ENCODE measurements at regions not wholly inside any gene's neighbourhood (a gene's known extent, or its start where the extent isn't known, plus 50 kb on each side); places are given as distances from the start of the nearest gene placed in this dataset.

DNA sequence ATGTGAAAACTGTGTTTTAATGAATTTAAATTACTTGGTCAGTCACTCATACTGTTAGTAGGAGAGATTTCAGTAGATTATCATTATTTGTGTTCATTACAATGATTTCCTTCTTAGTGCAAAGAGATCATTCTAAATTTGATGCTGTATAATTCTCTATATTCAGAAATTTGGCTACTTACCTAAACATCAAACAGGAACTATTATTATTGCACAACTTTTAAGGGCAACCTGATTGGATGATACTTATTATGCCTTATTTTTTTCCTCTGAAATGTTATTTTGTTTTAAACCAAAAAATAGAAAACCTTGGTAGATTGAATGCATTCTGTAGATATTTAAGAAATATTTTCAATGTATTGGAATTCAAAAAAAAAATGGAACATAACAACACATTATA lies 436.4 kb upstream of the PCDH15 start:
- Histone ChIP-seq H3K9me3 (ENCODE audit: control insufficient read depth, insufficient read depth, low read length) (no peaks in the 10 kb centered on the region), H3K36me3 (ENCODE audit: control insufficient read depth, insufficient read depth, low read length) (no peaks in the 10 kb centered on the region), H3K27ac (ENCODE audit: low read length) (no peak overlapping the region), H3K4me3 (ENCODE audit: low read length) (no peak overlapping the region), H3K27me3 (ENCODE audit: control insufficient read depth, insufficient read depth, low read length) (no peaks in the 10 kb centered on the region), H3K4me1 (ENCODE audit: control insufficient read depth, insufficient read depth, low read length) (no peaks in the 10 kb centered on the region)
- DNase-seq (ENCODE audit: low read depth, low spot score) = no peak

DNA sequence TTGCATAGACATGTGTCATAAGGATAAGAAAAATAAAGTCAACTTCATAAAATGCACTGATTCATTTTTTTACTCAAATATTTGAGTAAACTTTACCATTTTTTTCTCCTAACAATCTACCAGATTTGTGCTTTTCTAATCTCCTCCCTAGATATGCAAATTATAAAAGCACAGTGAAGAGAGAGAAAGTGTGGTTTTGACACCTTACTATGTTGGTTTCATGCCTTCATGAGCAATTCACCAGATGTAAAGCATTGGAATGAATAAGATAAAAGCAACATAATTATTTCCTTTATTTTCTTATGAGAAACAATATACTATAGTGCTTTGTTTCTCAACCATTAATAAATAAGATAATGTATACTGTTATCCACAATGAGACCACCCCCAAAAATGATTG lies 432.5 kb upstream of the PCDH15 start:
- no peaks in the 10 kb centered on the region for H3K36me3 ChIP-seq (ENCODE audit: control insufficient read depth, insufficient read depth, low read length)
- no peak for DNase-seq (ENCODE audit: low read depth, low spot score)
- H3K27ac ChIP-seq (ENCODE audit: low read length) = no peak overlapping the region
- no peaks in the 10 kb centered on the region for H3K27me3 ChIP-seq (ENCODE audit: control insufficient read depth, insufficient read depth, low read length)
- H3K4me1 ChIP-seq (ENCODE audit: control insufficient read depth, insufficient read depth, low read length) = no peaks in the 10 kb centered on the region
- no peak overlapping the region for H3K4me3 ChIP-seq (ENCODE audit: low read length)
- H3K9me3 ChIP-seq (ENCODE audit: control insufficient read depth, insufficient read depth, low read length) = no peaks in the 10 kb centered on the region

DNA sequence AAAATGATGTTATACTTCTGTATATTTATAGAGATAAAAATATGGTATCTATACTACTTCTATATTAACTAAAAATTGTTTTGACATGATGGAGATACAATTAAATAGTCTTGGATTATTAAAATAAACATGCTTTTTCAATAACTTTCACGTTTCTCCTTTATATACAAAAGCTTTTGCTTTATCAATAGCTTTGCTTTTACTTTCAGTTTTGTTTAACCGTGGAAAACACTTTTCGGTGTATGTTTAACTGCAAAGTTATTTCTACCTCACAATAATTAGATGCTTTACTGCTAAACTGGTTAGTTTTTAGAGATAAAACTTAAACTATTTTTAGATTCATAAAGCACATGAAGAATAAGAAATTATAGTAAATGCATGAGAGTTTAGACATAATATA lies 432.1 kb upstream of the PCDH15 start:
- DNase-seq (ENCODE audit: low read depth, low spot score) = no peak
- H3K9me3 ChIP-seq (ENCODE audit: control insufficient read depth, insufficient read depth, low read length) = no peaks in the 10 kb centered on the region
- H3K4me1 ChIP-seq (ENCODE audit: control insufficient read depth, insufficient read depth, low read length) = no peaks in the 10 kb centered on the region
- no peak overlapping the region for H3K27ac ChIP-seq (ENCODE audit: low read length)
- WGBS (ENCODE audit: insufficient coverage, insufficient read length) = no CpG with 5 or more reads among the region's 3 CpGs
- H3K27me3 ChIP-seq (ENCODE audit: control insufficient read depth, insufficient read depth, low read length) = no peaks in the 10 kb centered on the region
- no peaks in the 10 kb centered on the region for H3K36me3 ChIP-seq (ENCODE audit: control insufficient read depth, insufficient read depth, low read length)
- H3K4me3 ChIP-seq (ENCODE audit: low read length) = no peak overlapping the region

DNA sequence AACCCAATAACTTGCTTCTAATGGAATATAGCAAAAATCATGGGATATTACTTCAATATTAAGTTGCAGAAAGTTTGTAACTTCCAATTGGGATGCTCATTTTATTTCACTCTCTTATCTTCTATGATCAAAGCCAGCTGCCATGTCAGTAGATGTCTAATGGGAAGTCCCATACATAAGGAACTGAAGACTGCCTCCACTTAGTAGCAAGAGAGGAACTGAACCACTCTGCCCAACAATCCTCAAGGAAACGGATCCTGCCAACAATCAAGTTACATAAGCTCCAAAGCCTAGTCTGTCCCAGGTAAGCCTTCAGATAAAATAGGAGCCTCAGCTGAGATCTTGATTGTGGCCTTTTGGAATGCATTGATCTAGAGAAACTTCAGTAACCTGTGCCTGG lies 431.5 kb upstream of the PCDH15 start:
- WGBS (ENCODE audit: insufficient coverage, insufficient read length) = no CpG with 5 or more reads among the region's 1 CpG
- no peaks in the 10 kb centered on the region for H3K36me3 ChIP-seq (ENCODE audit: control insufficient read depth, insufficient read depth, low read length)
- no peak overlapping the region for H3K27ac ChIP-seq (ENCODE audit: low read length)
- H3K27me3 ChIP-seq (ENCODE audit: control insufficient read depth, insufficient read depth, low read length) = no peaks in the 10 kb centered on the region
- no peaks in the 10 kb centered on the region for H3K9me3 ChIP-seq (ENCODE audit: control insufficient read depth, insufficient read depth, low read length)
- no peak for DNase-seq (ENCODE audit: low read depth, low spot score)
- no peaks in the 10 kb centered on the region for H3K4me1 ChIP-seq (ENCODE audit: control insufficient read depth, insufficient read depth, low read length)
- H3K4me3 ChIP-seq (ENCODE audit: low read length) = no peak overlapping the region

DNA sequence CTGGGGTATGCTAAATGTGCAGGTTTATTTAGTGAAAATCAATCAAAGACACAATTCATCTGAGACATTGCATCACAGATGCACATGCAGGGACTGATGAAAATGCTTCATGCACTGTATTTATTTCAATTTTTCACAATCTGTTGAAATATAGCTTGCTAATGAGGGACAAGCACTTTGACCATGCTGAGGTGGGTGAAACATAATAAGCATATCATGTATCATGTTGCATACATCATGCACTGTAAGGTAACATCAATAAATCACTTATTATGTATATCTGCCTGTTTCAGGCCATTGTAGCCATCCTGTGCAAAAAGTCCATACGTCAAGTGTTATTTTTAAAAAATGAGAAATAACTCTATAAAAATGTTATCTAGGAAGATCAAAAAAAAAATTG lies 426.9 kb upstream of the PCDH15 start:
- no peak for DNase-seq (ENCODE audit: low read depth, low spot score)
- no peaks in the 10 kb centered on the region for H3K9me3 ChIP-seq (ENCODE audit: control insufficient read depth, insufficient read depth, low read length)
- no peaks in the 10 kb centered on the region for H3K27me3 ChIP-seq (ENCODE audit: control insufficient read depth, insufficient read depth, low read length)
- H3K4me1 ChIP-seq (ENCODE audit: control insufficient read depth, insufficient read depth, low read length) = no peaks in the 10 kb centered on the region
- no peak overlapping the region for H3K27ac ChIP-seq (ENCODE audit: low read length)
- no peak overlapping the region for H3K4me3 ChIP-seq (ENCODE audit: low read length)
- H3K36me3 ChIP-seq (ENCODE audit: control insufficient read depth, insufficient read depth, low read length) = no peaks in the 10 kb centered on the region
- no CpG with 5 or more reads among the region's 1 CpG for WGBS (ENCODE audit: insufficient coverage, insufficient read length)

DNA sequence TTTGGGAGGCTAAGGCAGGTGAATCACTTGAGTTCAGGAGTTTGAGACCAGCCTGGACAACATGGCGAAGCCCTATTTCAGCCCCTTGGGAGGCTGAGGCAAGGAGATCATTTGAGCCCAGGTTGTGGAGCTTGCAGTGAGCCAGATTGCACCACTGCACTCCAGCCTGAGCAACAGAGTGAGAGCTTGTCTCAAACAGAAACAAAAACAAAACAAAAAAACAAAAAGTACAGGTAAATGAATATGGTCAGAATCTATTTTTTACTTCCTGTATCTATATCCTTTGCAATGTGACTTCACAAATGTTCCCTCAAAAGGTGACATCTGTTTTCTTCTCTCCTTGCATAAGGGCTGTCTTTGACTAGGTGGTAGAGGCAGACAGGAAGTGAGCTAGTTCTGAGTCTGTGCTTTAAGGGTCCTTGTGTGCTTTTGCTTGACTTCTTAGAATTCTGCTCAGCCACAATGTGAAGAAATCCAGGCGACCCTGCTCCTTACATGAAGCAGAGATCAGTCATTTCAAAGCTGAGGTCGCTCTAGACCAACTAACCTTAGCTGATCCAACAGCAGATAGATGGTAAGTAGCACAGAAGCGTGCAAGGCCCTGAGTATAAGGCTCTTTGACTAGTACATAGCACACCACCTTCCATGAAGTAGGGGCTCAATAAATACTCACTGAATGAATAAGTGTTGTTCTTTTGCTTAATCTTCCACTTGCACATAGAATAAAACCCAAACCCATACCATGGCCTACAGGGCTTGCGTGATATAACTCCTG lies 423.2 kb upstream of the PCDH15 start:
- no peak for DNase-seq (ENCODE audit: low read depth, low spot score)
- Histone ChIP-seq H3K4me1 (ENCODE audit: control insufficient read depth, insufficient read depth, low read length) (no peaks in the 10 kb centered on the region), H3K9me3 (ENCODE audit: control insufficient read depth, insufficient read depth, low read length) (no peaks in the 10 kb centered on the region), H3K36me3 (ENCODE audit: control insufficient read depth, insufficient read depth, low read length) (no peaks in the 10 kb centered on the region), H3K4me3 (ENCODE audit: low read length) (no peak overlapping the region), H3K27me3 (ENCODE audit: control insufficient read depth, insufficient read depth, low read length) (no peaks in the 10 kb centered on the region), H3K27ac (ENCODE audit: low read length) (no peak overlapping the region)
- WGBS (ENCODE audit: insufficient coverage, insufficient read length) = no CpG with 5 or more reads among the region's 5 CpGs

DNA sequence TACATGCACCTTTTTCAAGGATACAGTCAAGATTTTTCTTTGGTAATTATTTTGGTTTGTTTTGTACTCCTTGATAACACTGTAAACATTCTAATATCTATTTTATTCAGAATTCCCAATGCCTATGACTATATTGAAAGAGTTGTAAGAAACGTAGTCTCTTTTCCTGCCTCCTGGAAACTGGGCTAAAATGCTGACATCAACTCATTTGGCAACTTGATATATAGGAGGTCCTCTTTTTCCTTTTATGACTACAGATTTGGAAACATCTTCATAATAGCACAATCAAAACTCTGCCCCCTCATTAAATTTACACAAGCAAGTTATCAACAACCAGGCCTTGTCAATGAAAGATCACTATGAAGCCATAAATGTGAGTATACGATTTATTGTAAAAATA lies 422.3 kb upstream of the PCDH15 start:
- H3K4me3 ChIP-seq (ENCODE audit: low read length) = no peak overlapping the region
- no peak overlapping the region for H3K27ac ChIP-seq (ENCODE audit: low read length)
- WGBS (ENCODE audit: insufficient coverage, insufficient read length) = no CpG with 5 or more reads among the region's 2 CpGs
- H3K36me3 ChIP-seq (ENCODE audit: control insufficient read depth, insufficient read depth, low read length) = no peaks in the 10 kb centered on the region
- H3K9me3 ChIP-seq (ENCODE audit: control insufficient read depth, insufficient read depth, low read length) = no peaks in the 10 kb centered on the region
- no peak for DNase-seq (ENCODE audit: low read depth, low spot score)
- no peaks in the 10 kb centered on the region for H3K27me3 ChIP-seq (ENCODE audit: control insufficient read depth, insufficient read depth, low read length)
- no peaks in the 10 kb centered on the region for H3K4me1 ChIP-seq (ENCODE audit: control insufficient read depth, insufficient read depth, low read length)

DNA sequence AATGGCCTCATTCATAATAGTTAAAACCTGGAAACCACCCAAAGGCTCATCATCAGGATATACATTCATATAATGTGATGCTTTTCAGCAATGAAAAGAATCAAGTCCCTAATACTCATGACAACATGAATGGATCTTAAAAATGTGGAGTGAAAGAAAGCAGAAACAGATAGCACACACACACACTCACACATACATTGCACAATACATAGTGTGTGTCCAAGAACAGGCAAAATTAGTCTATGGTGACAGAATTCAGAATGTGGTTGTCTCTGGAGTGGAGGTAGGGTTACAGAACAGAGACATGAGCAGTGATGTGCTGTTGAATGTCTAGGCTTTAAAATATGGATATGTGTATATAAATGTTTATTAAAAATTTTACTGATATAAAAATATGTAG lies 419.9 kb upstream of the PCDH15 start:
- no peak overlapping the region for H3K27ac ChIP-seq (ENCODE audit: low read length)
- no peak for DNase-seq (ENCODE audit: low read depth, low spot score)

DNA sequence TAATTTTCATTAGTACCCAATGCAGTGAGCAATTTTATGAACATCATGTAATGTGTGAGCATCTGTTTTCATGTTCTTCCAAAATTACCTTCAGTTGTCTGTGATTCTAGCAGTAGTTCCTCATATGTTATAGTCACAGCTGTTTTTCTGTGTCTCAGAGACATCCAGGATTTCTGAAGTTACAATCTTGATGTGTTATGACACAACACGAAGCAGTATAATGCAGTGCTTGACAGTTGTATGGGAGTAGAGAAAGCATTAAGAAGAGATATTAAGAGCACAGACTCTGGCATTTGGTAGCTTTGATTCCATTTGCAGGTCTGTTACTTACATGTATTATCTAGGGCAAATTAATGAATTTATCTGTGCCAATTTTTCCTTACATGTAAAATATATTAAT lies 414.7 kb upstream of the PCDH15 start:
- no peak overlapping the region for H3K27ac ChIP-seq (ENCODE audit: low read length)
- WGBS (ENCODE audit: insufficient coverage, insufficient read length) = no CpG with 5 or more reads among the region's 1 CpG
- no peak overlapping the region for H3K4me3 ChIP-seq (ENCODE audit: low read length)
- no peaks in the 10 kb centered on the region for H3K4me1 ChIP-seq (ENCODE audit: control insufficient read depth, insufficient read depth, low read length)
- no peaks in the 10 kb centered on the region for H3K36me3 ChIP-seq (ENCODE audit: control insufficient read depth, insufficient read depth, low read length)
- H3K27me3 ChIP-seq (ENCODE audit: control insufficient read depth, insufficient read depth, low read length) = no peaks in the 10 kb centered on the region
- no peak for DNase-seq (ENCODE audit: low read depth, low spot score)
- no peaks in the 10 kb centered on the region for H3K9me3 ChIP-seq (ENCODE audit: control insufficient read depth, insufficient read depth, low read length)

More for the DNA sequence above, 419.9 kb upstream of the PCDH15 start:
- H3K4me3 ChIP-seq (ENCODE audit: low read length) = no peak overlapping the region
- no peaks in the 10 kb centered on the region for H3K36me3 ChIP-seq (ENCODE audit: control insufficient read depth, insufficient read depth, low read length)
- no peaks in the 10 kb centered on the region for H3K9me3 ChIP-seq (ENCODE audit: control insufficient read depth, insufficient read depth, low read length)
- H3K27me3 ChIP-seq (ENCODE audit: control insufficient read depth, insufficient read depth, low read length) = no peaks in the 10 kb centered on the region
- H3K4me1 ChIP-seq (ENCODE audit: control insufficient read depth, insufficient read depth, low read length) = no peaks in the 10 kb centered on the region

DNA sequence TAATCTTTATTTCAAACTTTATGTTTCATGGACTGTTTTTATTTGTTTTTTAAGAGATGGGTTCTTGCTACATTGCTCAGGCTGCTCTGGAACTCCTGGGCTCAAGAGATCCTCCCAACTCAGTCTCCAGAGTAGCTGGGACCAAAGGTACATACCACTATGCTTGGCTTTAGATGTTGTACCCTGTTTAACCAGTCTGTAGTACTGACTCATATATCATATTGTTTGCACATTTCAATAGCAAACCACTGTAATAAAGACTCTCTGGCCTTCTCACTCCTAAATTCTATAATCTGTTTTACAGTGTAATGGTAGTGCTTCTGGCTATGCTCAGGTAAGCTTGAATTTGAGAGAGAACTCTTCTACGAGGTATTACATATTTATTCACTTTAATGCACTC lies 413.6 kb upstream of the PCDH15 start:
- Histone ChIP-seq H3K9me3 (ENCODE audit: control insufficient read depth, insufficient read depth, low read length) (no peaks in the 10 kb centered on the region), H3K4me1 (ENCODE audit: control insufficient read depth, insufficient read depth, low read length) (no peaks in the 10 kb centered on the region), H3K4me3 (ENCODE audit: low read length) (no peak overlapping the region), H3K27me3 (ENCODE audit: control insufficient read depth, insufficient read depth, low read length) (no peaks in the 10 kb centered on the region), H3K36me3 (ENCODE audit: control insufficient read depth, insufficient read depth, low read length) (no peaks in the 10 kb centered on the region), H3K27ac (ENCODE audit: low read length) (no peak overlapping the region)
- no peak for DNase-seq (ENCODE audit: low read depth, low spot score)
- no CpG with 5 or more reads among the region's 1 CpG for WGBS (ENCODE audit: insufficient coverage, insufficient read length)

DNA sequence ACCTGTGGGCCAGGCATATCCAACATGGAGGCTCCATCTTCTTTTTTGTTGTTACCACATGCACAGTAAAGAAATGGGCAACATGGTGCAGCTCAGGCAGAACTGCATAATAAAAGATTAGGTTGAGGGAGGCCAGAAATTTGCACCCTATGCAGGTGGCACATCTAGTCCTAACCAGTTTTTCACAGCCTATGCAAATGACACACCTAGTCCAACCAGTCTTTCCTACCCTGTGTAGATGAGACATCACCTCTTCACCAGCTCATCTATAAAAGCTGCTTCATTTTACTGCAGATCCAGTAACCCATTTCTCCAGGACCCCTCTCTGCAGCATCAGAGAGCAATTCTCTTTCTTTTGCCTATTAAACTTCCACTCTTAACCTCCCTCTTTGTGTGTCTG lies 411.0 kb upstream of the PCDH15 start:
- Histone ChIP-seq H3K27me3 (ENCODE audit: control insufficient read depth, insufficient read depth, low read length) (no peaks in the 10 kb centered on the region), H3K9me3 (ENCODE audit: control insufficient read depth, insufficient read depth, low read length) (no peaks in the 10 kb centered on the region), H3K27ac (ENCODE audit: low read length) (no peak overlapping the region), H3K4me1 (ENCODE audit: control insufficient read depth, insufficient read depth, low read length) (no peaks in the 10 kb centered on the region), H3K4me3 (ENCODE audit: low read length) (no peak overlapping the region), H3K36me3 (ENCODE audit: control insufficient read depth, insufficient read depth, low read length) (no peaks in the 10 kb centered on the region)
- no peak for DNase-seq (ENCODE audit: low read depth, low spot score)
